Femur (tissue), 1 donor: ENCODE measurements at regions not wholly inside any gene's neighbourhood (a gene's known extent, or its start where the extent isn't known, plus 50 kb on each side); places are given as distances from the start of the nearest gene placed in this dataset.

Source experiments
- DNase-seq: peaks from one replicate; pipeline ENCODE4 v3.0.0-alpha.2; 2017

GRCh38 chr18:34159691-34160185, 65.0 kb downstream of the NOL4 start:
- DNase-seq = no peak

- peak; percentile 72 for DNase-seq
Observed at GRCh38 chr18:34158881-34159690, 65.6 kb downstream of the NOL4 start.

DNA sequence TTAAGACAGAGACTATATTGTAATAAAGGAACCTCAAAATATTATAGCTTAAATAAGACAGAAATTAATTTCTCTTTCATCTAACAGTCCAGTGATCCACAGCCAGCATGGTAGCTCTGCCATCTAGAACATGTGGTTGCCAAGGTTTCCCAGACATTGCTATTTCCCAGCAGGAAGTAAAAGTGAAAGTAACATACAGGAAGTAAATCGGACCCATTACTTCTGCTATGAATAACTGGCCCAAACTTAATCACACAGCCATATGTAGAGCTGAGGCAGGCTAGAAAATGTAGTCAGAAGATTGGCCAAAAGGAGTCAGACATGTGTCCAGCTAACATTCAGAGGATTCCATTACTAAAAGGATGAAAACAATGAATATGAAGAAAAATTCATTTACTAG, 71.0 kb downstream of the NOL4 start:
- no peak for DNase-seq

- DNase-seq = no peak
Observed at GRCh38 chr18:34131006-34131405, 93.7 kb downstream of the NOL4 start.

- DNase-seq = no peak
Observed at GRCh38 chr18:34128436-34128835, 96.3 kb downstream of the NOL4 start.

GRCh38 chr18:34126121-34126520, 98.6 kb downstream of the NOL4 start:
- DNase-seq = no peak

DNA sequence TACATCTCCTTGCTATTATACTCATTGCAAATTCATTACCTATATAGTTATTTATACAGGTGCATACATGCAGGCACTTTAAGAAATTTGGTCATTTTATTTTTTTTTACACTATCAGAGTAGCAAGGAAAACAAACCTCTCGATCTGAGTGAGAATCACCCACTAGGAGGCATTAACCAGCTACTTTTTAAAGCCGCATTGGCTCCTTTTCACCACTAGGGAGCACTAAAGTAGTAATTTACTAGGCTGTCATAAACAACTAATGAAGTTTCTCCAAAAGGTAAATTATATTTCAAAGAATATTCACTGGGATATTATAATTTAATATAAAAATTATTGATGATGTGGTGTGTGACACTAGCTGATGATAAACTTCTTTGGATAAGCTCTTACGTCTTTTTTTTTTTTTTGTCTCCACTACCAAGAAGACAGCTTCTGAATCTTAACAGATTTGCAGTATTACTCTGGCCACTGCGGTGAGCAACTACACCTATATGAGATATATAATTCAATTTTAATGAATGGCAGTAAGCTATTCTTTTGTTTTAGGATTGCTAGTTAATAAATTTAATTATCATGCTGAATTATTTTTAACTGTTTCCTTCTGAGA, 101.9 kb downstream of the NOL4 start:
- DNase-seq = no peak

DNA sequence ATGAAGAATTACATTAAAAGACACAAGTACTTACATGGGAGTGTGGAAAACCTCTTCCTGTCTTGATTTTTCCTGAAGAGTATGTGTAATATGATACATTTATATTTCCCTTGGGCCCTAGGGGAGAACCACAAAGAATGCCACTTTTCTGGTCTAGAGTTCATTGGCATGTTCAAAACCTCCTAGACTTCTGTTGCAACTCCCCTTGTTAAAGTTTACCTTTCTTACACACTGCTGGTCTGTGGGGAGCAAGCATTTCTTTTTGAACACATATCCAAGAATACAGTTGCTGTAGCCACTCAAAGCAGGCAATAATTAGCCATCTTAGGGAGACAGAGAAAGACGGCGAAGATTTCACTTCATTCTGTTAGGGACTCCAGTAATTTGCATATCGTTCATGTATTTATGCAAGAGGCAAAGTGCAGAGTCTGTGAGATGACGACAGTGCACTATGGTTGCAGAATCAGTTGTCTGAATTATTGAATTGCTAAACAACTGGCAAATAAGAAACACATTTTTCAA, 103.5 kb downstream of the NOL4 start:
- no peak for DNase-seq

- no peak for DNase-seq
Observed at GRCh38 chr18:34120294-34120693, 104.4 kb downstream of the NOL4 start.

GRCh38 chr18:34117319-34117718, 107.4 kb downstream of the NOL4 start:
- DNase-seq = no peak

DNA sequence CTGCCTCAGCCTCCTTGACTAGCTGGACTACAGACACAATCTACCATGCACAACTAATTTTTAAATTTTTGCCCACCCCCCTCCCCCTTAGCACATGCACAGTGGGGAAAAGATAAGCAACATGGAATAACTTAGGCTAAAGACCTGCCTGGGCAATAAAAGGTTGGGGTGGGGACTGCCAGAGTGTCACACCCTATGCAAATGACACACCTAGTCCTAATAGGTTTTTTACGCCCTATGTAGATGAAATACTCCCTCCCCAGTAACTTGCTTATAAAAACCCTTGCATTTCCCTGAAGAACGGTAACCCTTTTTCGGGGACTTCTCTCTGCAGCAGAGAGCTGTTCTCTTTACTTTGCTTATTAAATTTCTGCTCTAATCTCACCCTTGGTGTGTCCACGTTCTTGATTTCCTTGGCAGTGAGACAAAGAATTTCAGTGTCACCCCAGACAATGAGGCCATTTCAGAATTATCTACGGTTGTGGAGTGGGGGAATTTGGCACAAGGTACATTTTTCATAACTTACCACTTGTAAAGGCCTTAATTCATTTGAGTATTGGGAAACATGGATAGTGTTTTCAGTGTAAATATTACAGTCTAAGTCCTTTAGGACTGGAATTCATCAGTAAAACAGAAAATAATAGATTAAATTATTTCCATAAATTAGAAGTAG, 109.2 kb downstream of the NOL4 start:
- no peak for DNase-seq

DNA sequence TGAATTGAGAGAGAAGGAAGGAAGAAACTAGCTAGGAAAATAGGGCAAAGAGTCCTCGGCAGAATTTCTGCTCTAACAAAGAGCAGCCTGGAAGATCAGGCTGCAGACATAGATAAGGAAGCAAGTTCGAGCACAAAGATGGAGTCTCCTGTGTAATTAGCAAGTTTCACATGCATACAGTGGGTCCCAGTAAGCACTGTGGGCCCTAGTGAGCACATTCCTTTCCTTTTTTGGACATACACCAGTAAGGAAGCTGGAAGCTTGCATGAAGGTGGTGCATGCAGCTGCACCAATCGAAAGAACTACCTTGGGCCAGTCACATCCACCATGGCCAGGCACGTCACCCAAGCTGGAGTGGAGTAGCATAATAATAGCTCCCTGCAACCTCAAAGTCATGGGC, 109.7 kb downstream of the NOL4 start:
- no peak for DNase-seq

DNA sequence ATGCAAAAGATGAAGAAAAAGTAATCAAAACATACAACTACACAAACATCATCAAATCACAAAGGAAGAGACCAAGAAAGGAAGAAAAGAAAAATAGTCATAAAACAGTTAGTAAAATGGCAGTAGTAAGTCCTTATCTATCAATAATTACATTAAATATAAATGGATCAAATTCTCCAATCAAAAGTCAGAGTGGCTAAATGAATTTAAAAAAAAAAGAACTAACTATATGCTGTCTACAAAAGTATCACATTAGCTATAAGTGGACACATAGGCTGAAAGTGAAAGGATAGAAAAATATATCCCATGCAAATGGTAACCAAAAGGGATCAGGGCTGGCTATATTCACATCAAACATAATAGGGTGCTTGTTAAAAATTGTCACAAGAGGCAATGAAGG, 116.5 kb downstream of the NOL4 start:
- no peak for DNase-seq

DNA sequence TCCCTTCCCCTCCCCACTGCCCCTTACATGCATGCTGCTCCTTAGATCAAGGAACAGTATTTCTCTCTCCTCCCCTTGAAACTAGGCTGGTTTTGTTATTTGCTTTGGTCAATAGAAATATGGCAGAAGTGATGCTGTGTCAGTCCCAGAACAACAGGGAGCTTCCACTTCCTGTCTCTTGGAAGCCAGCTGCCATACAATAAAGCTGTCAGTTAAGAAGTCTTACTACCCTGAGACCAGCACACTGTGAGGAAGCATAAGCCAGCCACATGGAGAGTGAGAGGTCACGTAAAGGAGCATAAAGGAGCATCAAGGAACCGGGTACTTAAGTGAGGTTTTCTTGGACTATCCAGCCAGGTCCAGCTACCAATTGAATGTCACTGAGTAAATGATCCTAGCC, 126.6 kb downstream of the NOL4 start:
- no peak for DNase-seq

DNA sequence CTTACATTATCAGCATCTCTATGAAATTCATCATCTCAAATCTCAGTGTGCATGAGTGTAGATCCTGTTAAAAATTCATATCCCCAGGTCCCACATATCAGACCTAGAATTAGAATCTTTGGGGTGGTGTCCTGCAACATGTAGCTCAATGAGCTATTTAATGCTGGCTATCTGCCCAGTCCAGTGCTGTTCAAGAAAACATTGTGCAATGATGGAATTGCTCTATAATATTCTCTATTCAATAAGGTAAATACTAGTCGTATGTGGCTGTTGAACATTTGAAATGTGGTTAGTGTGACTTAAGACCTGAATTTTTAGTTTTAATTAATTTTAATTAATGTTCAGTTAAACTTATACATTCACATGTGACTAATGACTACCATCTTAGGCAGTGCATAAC, 127.4 kb downstream of the NOL4 start:
- DNase-seq = no peak

DNA sequence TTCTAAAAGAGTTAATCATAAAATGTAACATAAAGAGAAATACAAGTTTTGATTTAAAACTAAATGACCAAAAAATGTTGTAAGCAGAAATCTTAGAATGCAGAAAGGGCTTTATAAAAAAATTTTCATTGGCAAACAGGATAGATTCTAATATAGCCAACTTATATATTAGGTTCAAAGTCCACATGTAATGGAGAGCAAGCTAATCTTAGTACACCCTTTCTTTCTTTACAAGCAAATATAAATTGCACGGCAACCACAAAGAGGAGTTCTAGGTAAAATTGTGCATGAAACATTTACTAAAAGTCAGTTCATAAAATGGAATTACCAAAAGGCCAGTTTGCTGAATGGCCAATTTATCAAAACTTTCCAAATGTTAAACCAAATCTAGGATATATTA, 130.6 kb downstream of the NOL4 start:
- no peak for DNase-seq

- DNase-seq = no peak
Observed at GRCh38 chr18:34092796-34093195, 131.9 kb downstream of the NOL4 start.

GRCh38 chr18:34086370-34086769, 138.3 kb downstream of the NOL4 start:
- no peak for DNase-seq

GRCh38 chr18:34085140-34085739, 139.5 kb downstream of the NOL4 start:
- DNase-seq = no peak

- DNase-seq = no peak
Observed at GRCh38 chr18:34084635-34085034, 140.1 kb downstream of the NOL4 start.

- peak; percentile 53 for DNase-seq
Observed at GRCh38 chr18:34083910-34084535, 140.7 kb downstream of the NOL4 start.

DNA sequence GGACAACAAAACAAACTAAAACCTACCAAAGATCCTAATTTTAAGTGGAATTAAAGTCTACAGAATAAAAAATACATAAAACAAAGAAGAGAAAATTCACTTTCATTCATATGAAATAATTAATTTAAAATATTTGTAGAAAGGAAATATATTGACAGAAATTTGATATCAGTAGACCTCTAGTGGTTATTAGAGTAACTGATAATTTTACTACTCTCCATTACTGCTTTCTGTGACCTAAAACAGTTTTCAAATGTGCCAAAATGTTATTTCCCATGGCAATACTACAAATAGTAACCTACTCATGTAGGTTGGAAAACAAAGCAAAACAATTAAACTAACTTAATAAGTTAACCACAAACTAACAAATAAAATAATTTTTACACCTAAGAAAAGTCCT, 147.1 kb downstream of the NOL4 start:
- no peak for DNase-seq
